ENCODE measurements at regions not wholly inside any gene's neighbourhood (a gene's known extent, or its start where the extent isn't known, plus 50 kb on each side); places are given as distances from the start of the nearest gene placed in this dataset.
"Not testable (repeated sequence)": the region's sequence is repeated elsewhere in the genome, so short reads cannot be mapped to it uniquely, and the experiment has no call there.

- no peak for DNase-seq
Measured at GRCh38 chr9:108762348-108763055, 93.3 kb downstream of the ACTL7B start.

GRCh38 chr9:108761655-108762347 is 94.0 kb downstream of the ACTL7B start:
- no peak for DNase-seq

- no peak for DNase-seq
Measured at GRCh38 chr9:108760841-108761240, 94.9 kb downstream of the ACTL7B start.

GRCh38 chr9:108759835-108760234 is 96.0 kb downstream of the ACTL7B start:
- DNase-seq: no peak

GRCh38 chr9:108759399-108759798 is 96.4 kb downstream of the ACTL7B start:
- no peak for DNase-seq

GRCh38 chr9:108756746-108757490 is 98.9 kb downstream of the ACTL7B start:
- DNase-seq: no peak

GRCh38 chr9:108755979-108756378 is 99.8 kb downstream of the ACTL7B start:
- DNase-seq: no peak

GRCh38 chr9:108751369-108751768 is 104.4 kb downstream of the ACTL7B start:
- DNase-seq: no peak

- DNase-seq: no peak
Measured at GRCh38 chr9:108750661-108751215, 105.0 kb downstream of the ACTL7B start.

- no peak for DNase-seq
Measured at GRCh38 chr9:108748776-108749175, 107.0 kb downstream of the ACTL7B start.

GRCh38 chr9:108746864-108747263 is 108.9 kb downstream of the ACTL7B start:
- no peak for DNase-seq

- DNase-seq: no peak
Measured at GRCh38 chr9:108746001-108746400, 109.8 kb downstream of the ACTL7B start.

GRCh38 chr9:108744641-108745040 is 111.1 kb downstream of the ACTL7B start:
- DNase-seq: no peak

- no peak for DNase-seq
Measured at GRCh38 chr9:108743901-108744371, 111.8 kb downstream of the ACTL7B start.

- DNase-seq: no peak
Measured at GRCh38 chr9:108743416-108743815, 112.4 kb downstream of the ACTL7B start.

- no peak for DNase-seq
Measured at GRCh38 chr9:108742191-108742590, 113.6 kb downstream of the ACTL7B start.

- not testable (repeated sequence) for DNase-seq
Measured at GRCh38 chr9:108731292-108731691, 124.5 kb downstream of the ACTL7B start.

- DNase-seq: no peak
Measured at GRCh38 chr9:108727580-108728111, 128.1 kb downstream of the ACTL7B start.

- no peak for DNase-seq
Measured at GRCh38 chr9:108724652-108725051, 131.1 kb downstream of the ACTL7B start.

- no peak for DNase-seq
Measured at GRCh38 chr9:108724122-108724521, 131.7 kb downstream of the ACTL7B start.

- no peak for DNase-seq
Measured at GRCh38 chr9:108722396-108722795, 133.4 kb downstream of the ACTL7B start.

- DNase-seq: no peak
Measured at GRCh38 chr9:108720191-108720642, 135.6 kb downstream of the ACTL7B start.

- DNase-seq: no peak
Measured at GRCh38 chr9:108710424-108710823, 145.4 kb downstream of the ACTL7B start.

All from NCI-H1417 treated with DMSO at 0.1 percent for 48 hours (cell line).